ENCODE measurements at regions not wholly inside any gene's neighbourhood (a gene's known extent, or its start where the extent isn't known, plus 50 kb on each side); places are given as distances from the start of the nearest gene placed in this dataset.

DNA sequence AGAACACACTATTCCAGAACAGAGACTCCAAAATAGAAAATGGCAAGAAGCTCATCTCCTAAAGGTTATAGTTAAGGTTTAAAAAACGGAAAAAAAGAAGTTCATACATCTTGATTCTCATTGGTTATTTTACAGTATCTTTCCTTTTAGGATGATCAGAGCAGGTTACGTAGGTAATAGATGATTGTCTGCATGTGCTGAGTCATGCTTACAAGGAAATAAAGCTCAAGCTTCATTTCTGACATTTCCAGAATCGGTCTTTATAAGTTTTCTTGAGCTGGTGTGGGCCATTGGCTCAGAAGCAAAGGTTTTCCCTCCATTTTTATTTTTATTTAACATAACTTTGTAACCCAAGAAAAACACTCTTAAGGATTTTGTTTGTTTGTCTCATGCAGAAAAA lies 1030.3 kb upstream of the CDH8 start:
- TF ChIP-seq, protein P1, sequence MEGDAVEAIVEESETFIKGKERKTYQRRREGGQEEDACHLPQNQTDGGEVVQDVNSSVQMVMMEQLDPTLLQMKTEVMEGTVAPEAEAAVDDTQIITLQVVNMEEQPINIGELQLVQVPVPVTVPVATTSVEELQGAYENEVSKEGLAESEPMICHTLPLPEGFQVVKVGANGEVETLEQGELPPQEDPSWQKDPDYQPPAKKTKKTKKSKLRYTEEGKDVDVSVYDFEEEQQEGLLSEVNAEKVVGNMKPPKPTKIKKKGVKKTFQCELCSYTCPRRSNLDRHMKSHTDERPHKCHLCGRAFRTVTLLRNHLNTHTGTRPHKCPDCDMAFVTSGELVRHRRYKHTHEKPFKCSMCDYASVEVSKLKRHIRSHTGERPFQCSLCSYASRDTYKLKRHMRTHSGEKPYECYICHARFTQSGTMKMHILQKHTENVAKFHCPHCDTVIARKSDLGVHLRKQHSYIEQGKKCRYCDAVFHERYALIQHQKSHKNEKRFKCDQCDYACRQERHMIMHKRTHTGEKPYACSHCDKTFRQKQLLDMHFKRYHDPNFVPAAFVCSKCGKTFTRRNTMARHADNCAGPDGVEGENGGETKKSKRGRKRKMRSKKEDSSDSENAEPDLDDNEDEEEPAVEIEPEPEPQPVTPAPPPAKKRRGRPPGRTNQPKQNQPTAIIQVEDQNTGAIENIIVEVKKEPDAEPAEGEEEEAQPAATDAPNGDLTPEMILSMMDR (IDR thresholded peaks at IDR 0.05), result no peak
- TF ChIP-seq POLR2A (IDR thresholded peaks at IDR 0.05), result no peak

All from vagina (tissue), 2 donors.